HG03520 (cell line): ENCODE measurements at regions not wholly inside any gene's neighbourhood (a gene's known extent, or its start where the extent isn't known, plus 50 kb on each side); places are given as distances from the start of the nearest gene placed in this dataset.
"Not testable (repeated sequence)": the region's sequence is repeated elsewhere in the genome, so short reads cannot be mapped to it uniquely, and the experiment has no call there.

Experiments used
- ATAC-seq: cut with Tn5 transposase; IDR thresholded peaks from one replicate; pipeline ENCODE4 v1.9.1; 2021; ENCODE audit warnings: mild to moderate bottlenecking, moderate library complexity; ENCODE audit not compliant: unreplicated experiment

GRCh38 chr3:159672728-159673688, 315.6 kb upstream of the IL12A start:
- peak; percentile 79 for ATAC-seq

DNA sequence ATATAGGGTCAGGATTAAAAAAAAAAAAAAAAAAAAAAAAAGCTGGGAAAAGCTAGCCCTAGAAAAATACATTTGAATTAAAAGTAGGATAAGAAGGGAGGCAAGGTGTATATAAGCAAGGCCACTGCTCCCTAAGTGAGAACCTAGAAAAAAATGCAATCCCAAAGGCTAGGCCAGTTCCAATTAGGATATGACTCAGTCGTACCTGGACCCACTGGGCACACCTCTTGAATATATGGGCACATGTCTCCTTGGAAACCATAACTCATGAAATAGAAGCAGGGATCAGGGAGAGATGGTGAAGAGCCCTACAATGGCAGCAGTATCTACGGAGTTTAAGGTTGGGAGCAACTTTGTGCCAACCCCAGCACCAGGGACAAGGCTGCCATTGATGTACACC, 314.1 kb upstream of the IL12A start:
- ATAC-seq, result no peak

DNA sequence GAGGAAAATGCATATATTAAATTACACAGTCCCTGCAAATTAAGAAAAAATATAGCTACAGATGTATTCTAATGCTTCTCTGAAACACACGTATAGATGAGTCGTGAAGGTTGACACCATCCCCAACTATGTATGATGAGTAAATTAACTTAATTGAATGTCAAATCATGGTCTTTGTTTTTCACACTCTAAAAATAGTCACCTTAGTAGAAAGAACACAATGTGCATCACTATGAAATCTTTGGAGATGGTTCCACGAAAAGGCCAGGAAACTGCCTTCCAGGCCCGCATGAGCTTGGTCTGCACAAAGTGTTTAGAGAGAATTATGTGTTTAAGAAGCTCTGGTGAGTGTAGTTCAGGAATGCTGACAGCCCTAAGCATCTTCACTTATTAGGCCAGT, 313.4 kb upstream of the IL12A start:
- no peak for ATAC-seq

GRCh38 chr3:159679900-159680299, 308.7 kb upstream of the IL12A start:
- no peak for ATAC-seq

- ATAC-seq, result not testable (repeated sequence)
Observed at GRCh38 chr3:159681717-159682116, 306.9 kb upstream of the IL12A start.

- no peak for ATAC-seq
Observed at GRCh38 chr3:159685801-159686200, 302.8 kb upstream of the IL12A start.

- no peak for ATAC-seq
Observed at GRCh38 chr3:159693226-159693625, 295.4 kb upstream of the IL12A start.

GRCh38 chr3:159711560-159712333, 276.9 kb upstream of the IL12A start:
- ATAC-seq, result no peak

- ATAC-seq, result no peak
Observed at GRCh38 chr3:159721324-159721723, 267.3 kb upstream of the IL12A start.

DNA sequence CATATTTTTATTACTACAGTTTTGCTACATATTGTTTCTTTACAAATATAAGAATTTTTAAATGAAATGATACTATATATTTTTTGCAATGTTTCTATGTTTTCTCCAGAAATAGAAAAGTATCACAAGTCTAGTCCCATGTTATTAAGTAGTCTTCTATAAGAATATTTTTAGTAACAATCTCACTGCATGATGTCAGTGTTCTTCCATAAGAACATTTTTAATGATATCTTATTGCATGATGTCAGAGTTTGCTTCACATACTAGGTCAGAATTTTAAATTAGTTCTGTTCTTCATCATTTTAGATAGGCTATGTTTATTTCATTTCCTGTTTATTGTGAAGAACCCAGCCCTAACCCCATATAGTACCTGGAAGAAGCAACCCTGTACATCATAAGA, 265.3 kb upstream of the IL12A start:
- ATAC-seq, result no peak

- ATAC-seq, result no peak
Observed at GRCh38 chr3:159724627-159725026, 264.0 kb upstream of the IL12A start.

DNA sequence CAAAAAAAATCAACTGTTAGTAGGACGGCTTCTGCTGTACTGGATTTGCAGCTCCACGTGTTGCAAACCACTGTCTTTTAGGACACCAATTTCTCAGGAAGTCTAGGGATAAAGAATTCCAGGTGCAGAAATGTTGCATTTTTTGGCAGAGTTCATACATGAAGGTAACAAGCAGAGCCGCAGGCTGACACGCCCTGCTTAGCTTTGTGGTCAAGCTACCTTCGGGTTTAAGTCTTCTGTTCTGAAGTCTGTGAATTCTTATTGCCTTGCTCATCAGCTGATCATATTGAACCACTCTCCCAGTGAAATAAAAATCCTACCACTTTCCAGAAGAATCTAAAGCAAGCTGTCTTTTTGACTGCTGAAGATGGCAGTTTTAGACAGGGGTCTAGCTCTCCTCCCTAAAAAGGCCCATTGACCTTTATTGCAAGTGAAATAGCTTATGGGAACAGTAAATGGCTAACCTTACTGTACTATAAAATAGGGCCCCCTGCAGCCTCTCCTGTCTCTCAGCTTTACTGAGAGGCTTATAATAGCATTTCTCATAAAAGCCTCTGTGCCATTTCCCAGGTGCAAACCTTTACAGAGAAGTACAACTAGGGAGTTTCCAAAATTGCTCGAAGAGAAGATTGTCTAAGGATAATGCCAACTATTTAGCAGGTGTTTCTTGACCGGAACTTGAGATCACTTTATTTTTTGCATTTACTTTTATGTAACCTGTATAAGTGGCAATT, 262.2 kb upstream of the IL12A start:
- no peak for ATAC-seq

GRCh38 chr3:159727506-159727905, 261.1 kb upstream of the IL12A start:
- ATAC-seq, result no peak

DNA sequence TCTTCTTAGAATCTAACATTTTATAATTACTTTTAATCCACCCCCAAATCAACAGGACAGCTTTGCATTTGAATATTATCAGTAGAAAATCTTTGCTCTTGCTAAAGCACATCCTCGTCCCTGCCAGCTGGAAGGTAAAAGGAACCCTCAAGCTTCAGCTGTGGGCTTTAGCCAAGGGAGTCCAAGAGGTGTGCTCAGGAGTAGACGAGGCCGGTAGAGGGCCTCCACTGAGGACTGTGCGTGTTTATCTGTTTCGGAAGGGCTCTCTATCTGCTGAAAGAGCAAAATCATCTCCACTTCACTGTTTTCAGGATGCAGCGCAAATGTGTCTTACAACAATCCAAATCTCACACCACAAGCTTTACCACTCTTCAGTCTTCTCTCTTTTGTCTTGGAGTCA, 257.4 kb upstream of the IL12A start:
- ATAC-seq, result no peak

DNA sequence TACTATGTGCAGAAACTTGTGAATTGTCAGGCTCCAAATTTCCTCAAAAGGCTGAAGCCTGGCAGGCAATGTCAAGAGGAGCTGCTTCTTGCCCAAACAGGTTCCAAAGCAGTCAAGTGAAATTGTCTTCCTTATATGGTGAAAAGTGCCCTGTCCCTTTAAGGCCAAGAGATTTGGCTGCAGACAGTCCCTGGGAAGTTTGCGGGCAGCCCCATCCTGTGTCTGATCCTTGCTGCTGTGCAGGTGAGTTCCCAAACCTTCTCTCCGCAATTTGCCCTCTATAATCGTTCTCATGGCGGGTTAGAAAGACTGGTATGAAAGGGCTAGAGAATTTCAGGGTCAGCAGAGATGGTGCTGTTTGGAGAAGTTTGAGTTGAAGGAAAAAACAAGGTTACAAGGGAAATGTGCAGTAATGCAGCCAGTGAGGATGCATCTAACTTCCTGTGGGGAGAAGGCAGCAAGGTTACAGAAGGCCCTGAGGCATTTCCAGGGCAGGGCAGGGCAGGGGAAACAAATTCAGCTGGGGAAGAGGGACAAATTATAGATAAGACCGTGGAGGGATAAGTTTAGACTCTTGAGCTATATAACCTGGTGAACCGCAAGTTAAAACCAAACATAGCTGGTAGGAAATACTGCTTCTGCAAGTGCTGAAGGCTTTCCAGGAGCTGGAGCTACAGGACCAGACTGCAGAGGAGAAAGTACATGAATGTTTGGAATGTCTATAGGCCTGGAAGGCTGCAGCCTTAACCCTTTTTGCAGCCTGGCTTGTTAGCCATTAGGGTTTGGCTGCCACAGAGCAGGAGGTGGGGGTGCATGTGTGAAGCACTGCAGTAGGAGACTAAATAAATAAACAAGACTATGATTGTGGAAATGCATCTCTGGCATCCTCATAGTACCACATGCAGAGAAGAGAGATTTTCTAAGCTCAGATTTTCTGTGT, 256.2 kb upstream of the IL12A start:
- no peak for ATAC-seq

- no peak for ATAC-seq
Observed at GRCh38 chr3:159733194-159733860, 255.3 kb upstream of the IL12A start.

- no peak for ATAC-seq
Observed at GRCh38 chr3:159734681-159735080, 254.0 kb upstream of the IL12A start.

DNA sequence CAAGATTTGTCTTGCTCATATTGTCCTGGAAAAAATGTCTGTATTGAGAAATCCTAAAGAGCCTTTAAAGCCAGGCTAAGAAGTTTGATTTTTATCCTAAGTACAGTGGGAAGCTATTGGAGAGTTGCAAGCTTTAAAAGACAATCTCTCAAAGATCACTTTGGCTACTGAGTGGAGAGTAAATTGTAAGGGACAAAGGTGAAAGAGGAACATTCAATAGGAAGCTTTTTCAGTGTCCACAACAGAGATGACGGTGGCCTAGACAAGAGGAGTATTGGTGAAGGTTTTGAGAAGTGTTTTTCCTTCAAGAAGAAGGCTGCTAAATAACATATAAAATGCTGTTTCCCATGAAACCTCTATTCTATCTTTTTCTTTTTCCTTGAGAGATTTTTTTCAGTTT, 249.5 kb upstream of the IL12A start:
- no peak for ATAC-seq

- ATAC-seq, result no peak
Observed at GRCh38 chr3:159739969-159740368, 248.7 kb upstream of the IL12A start.

DNA sequence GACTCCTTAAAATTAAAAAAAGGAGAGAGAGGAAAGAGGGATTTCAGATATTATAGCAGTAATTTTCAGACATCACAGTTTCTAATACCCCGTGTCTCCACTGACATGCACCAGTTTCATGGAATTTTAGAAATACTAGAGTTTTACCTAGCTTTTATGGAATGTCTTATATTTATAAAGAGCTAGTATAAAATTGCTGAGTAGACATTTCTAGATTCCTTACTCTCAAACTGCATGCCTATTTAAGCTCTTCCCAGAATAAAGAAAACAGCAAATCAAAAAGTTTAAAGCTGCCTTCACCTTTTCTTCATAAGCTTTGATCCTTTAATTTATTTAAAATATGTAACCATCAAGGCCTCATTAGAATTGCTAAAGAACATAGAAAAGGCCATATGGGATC, 247.4 kb upstream of the IL12A start:
- ATAC-seq, result no peak
